ENCODE measurements at regions not wholly inside any gene's neighbourhood (a gene's known extent, or its start where the extent isn't known, plus 50 kb on each side); places are given as distances from the start of the nearest gene placed in this dataset.
"Not testable (repeated sequence)": the region's sequence is repeated elsewhere in the genome, so short reads cannot be mapped to it uniquely, and the experiment has no call there.

DNA sequence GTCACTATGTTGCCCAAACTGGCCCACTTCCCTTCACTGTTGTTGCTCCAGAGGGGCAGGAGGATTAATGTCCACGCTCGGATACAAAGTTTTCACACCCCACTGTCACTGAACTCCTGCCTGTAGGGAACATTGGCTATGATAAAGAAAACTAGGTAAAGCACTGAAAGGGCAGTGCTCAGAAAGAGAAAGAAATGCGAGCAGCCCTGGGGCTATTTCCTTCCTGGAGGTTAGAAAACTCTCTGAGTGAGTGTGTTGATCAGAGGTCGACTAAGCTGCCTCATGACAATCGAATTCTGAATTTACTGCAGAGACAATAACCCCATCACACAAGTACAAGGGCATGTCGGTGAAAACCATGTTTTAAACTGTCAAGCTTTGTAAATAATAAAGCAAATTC, 227.2 kb upstream of the PITRM1 start:
- DNase-seq, result no peak

GRCh38 chr10:3398825-3399646, 226.5 kb upstream of the PITRM1 start:
- no peak for DNase-seq

- no peak for DNase-seq
Measured at GRCh38 chr10:3397846-3398245, 225.3 kb upstream of the PITRM1 start.

- no peak for DNase-seq
Measured at GRCh38 chr10:3397231-3397630, 224.6 kb upstream of the PITRM1 start.

- DNase-seq, result no peak
Measured at GRCh38 chr10:3396116-3396515, 223.5 kb upstream of the PITRM1 start.

DNA sequence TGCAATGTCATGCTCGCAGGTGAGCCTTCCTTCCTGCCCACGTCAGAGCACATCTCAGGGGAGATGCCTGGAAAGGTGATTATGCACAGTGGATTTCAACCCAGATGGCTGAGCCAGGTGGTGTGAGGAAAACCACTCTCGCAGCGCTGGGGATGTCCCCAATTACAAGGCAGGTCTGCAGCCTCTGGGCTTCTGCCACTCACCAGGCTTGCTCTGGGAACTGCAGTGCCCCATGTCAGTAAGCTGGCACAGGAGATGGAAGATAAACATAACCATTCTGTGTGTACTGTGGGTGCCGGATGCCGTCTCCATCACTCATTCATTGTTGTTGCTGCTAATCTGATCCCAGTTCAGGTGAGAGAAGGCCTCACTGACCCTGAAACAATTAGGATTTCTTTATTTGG, 222.9 kb upstream of the PITRM1 start:
- DNase-seq, result peak; percentile 81

GRCh38 chr10:3395041-3395440, 222.5 kb upstream of the PITRM1 start:
- DNase-seq, result no peak

DNA sequence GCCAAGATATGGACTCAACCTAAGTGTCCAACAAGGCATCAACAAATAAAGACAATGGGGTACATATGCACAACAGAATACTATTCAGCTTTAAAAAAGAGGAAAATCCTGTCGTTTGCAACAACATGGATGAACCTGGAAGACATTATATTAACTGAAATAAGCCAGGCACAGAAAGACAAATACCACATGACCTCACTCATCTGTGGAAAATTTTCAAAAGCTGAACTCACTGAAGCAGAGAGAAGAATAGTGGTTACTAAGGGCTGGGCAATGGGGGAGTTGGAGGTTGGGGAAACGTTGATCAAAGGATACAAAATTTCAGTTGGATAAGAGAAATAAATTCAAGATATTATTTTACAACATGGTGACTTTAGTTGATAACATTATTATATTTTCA, 221.4 kb upstream of the PITRM1 start:
- DNase-seq, result no peak

- DNase-seq, result no peak
Measured at GRCh38 chr10:3391657-3392056, 219.1 kb upstream of the PITRM1 start.

- no peak for DNase-seq
Measured at GRCh38 chr10:3389130-3389529, 216.5 kb upstream of the PITRM1 start.

DNA sequence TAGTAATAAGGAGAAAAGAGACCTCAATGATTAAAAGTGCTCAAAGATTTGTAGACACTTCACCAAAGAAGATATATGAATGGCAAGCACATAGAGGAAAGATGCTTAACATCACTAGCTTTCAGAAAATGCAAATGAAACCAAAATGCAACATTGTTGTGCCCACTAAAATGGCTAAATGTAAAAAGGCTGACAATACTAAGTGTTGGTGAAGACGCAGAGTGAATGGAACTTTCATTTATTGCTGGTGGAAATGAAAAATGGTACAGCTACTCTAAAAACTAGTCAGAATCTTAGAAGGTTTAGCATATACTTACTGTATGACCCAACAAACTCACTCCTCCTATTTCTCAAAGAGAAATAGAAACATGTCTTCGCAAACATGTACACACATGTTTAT, 212.9 kb upstream of the PITRM1 start:
- no peak for DNase-seq

GRCh38 chr10:3382092-3382491, 209.5 kb upstream of the PITRM1 start:
- DNase-seq, result no peak

DNA sequence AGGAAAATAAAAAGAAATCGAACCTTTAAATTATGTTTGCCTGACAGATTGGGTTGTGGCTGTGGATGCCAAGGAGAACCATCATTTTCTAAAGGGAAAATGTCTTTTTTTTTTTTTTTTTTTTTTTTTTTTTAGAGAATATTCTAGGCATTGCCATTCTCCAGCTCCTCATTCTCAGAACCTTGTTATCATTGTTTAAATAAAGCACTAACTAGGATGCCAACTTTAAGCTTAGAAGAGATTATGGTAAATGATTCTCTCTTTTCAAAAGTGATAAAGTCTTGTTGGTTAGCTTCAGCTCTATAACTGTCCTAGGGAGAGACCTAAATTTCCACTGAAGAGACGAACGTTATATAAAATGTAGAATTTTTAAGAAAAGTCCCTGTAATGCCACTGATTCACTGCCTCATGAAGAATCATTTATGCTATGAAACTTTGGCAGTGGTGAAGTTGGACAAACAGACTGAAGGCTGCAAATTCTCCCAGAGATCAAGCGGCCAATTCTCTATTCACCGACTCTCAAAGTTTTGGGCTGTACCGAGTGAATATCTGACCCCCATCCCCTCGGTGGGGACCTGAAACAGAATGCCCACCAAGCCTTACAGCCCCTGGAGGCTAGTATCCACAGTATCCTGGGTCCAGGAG, 207.9 kb upstream of the PITRM1 start:
- no peak for DNase-seq

GRCh38 chr10:3376631-3377030, 204.0 kb upstream of the PITRM1 start:
- DNase-seq, result no peak

GRCh38 chr10:3375505-3375904, 202.9 kb upstream of the PITRM1 start:
- no peak for DNase-seq

DNA sequence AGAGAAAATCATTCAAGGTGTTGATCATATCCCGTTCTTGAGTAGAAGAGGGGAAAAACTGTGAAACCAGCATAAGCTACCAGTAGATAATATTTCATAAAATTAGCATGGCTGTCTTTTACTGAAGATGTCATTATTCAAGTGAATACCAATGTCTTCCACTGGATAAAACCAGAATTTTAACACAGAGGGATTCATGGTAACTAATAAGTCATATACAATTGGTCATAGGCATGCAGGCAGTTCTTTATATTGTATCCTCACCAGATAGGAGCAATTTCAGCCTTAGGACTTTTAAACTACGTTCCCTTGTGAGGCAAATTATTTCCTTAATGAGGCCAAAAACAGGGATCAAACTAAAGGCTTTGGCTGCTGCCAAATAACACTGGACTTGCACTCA, 202.3 kb upstream of the PITRM1 start:
- no peak for DNase-seq

GRCh38 chr10:3373374-3374027, 200.9 kb upstream of the PITRM1 start:
- not testable (repeated sequence) for DNase-seq

DNA sequence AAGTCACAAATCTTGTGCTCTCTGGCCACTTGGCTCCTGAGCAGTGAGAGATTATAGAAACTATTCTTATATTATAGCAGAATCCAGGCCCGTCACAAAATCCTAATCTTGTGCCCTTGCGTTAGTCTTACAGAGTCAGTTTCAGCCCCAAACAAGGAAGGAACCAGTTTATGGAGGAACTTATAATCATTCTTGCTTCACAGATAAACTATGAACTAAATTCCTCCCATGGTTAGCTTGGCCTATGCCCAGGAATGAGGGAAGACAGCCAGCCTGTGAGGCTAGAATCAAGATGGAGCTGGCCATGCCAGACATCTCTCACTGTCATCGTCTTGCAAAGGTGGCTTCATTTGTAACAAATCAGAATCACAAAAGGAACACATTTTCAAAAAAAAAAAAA, 199.7 kb upstream of the PITRM1 start:
- DNase-seq, result no peak

- DNase-seq, result not testable (repeated sequence)
Measured at GRCh38 chr10:3371624-3372023, 199.0 kb upstream of the PITRM1 start.

DNA sequence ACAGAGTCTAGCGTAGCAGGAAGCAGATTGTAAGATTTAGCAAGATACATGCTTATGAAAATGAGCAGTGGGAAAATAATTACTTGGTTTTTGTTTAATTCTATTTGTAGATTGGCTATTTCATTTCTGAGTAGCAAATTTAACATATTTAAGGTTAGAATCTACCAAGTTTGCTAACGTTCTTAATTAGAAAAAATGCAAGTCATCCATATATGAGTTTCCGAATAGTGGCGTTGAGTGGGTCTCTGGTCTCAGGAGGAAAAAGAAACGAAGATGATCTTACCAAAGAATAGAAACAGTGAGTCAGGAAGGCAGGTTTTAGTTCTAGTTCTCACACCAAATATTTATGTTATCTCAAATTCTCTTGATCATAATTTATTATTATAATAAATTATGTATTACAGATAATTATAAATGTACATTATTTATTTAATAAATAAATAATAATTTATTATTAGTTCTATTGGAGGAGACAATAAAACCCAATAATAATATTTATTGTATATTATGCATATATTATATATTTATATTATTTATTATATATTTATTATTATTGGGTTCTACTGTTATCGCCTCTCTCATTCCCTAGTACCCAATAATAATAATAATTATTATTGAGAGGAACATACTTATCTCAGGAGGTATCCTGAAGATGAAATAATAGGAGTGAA, 194.3 kb upstream of the PITRM1 start:
- DNase-seq, result no peak

- no peak for DNase-seq
Measured at GRCh38 chr10:3366043-3366442, 193.5 kb upstream of the PITRM1 start.

DNA sequence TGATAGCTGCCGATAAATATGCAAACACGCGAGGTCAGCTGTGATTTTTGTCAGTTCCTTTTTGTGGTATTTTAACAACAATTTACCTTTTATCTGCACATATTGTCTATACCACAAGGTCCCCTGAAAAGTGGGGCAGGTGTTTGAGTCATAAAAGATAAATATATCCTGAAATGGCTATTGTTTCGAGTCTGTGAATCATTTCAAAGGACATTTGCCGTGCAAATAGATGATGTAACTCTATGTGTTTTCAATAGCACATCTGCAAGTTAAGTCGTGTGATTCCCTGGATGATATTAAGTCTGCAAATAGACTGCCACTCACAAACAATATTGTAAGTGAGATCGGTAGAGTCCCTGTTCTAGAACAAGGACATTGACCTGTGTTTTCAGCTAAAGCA, 193.0 kb upstream of the PITRM1 start:
- peak; percentile 88 for DNase-seq

DNA sequence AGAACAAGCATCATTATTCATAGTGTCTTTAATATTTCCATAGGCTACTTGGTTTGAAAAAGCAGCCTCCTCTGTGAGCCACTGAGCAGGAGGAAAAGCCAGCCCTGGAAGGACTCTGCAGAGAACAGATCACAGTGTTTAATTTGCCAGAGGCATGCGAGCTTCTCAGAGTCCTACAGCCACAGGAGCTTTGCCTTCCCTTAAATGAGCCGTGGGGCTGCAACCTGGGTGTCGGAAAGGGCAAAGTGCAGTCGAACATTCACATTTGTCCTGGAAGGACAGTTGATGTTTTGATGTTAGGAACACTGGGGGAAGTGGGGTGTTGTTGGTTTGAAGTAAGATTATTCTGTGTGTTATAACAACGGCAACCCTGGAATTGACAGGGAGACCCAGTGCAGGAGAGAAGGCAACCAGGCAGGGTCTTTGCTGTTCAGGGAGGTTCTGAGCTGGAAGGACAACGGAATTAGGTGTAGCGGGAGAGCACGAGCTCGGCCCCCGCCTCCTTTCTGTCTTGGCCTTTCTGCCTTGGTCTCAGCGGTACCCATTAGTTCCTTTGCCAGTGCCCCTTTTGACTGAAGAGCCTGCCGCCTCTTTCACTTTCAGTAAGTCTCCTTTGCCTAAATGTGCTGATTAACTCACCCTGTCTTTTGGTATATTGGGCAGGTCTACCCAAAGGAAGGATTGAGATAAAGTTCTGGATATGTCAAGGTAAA, 192.3 kb upstream of the PITRM1 start:
- no peak for DNase-seq
